ENCODE measurements at regions not wholly inside any gene's neighbourhood (a gene's known extent, or its start where the extent isn't known, plus 50 kb on each side); places are given as distances from the start of the nearest gene placed in this dataset.

GRCh38 chr2:70019096-70019495, 57.7 kb upstream of the ASPRV1 start:
- peaks cover 83% of the 10 kb centered on the region for H3K36me3 Mint-ChIP-seq (ENCODE audit: low read depth)
- H3K27ac Mint-ChIP-seq: no peak overlapping the region
- H3K9me3 Mint-ChIP-seq: peaks cover 29% of the 10 kb centered on the region
- TF ChIP-seq CTCF (IDR thresholded peaks at IDR 0.05; ENCODE audit: unreplicated experiment in 3 of 3): no peak
- no peak overlapping the region for H3K4me3 Mint-ChIP-seq
- H3K4me1 Mint-ChIP-seq: no peaks in the 10 kb centered on the region
- no peaks in the 10 kb centered on the region for H3K27me3 Mint-ChIP-seq (ENCODE audit: low read depth)

- peaks cover 82% of the 10 kb centered on the region for H3K36me3 Mint-ChIP-seq (ENCODE audit: low read depth)
- TF ChIP-seq CTCF (IDR thresholded peaks at IDR 0.05; ENCODE audit: unreplicated experiment in 3 of 3): no peak
- H3K4me1 Mint-ChIP-seq: no peaks in the 10 kb centered on the region
- H3K27me3 Mint-ChIP-seq (ENCODE audit: low read depth): no peaks in the 10 kb centered on the region
- peaks cover 29% of the 10 kb centered on the region for H3K9me3 Mint-ChIP-seq
- H3K27ac Mint-ChIP-seq: no peak overlapping the region
- no peak overlapping the region for H3K4me3 Mint-ChIP-seq
These were observed 56.5 kb upstream of the ASPRV1 start for GRCh38 chr2:70017962-70018361.

- Mint-ChIP-seq H3K9me3 (peaks cover 29% of the 10 kb centered on the region), H3K4me3 (no peak overlapping the region), H3K27ac (no peak overlapping the region), H3K36me3 (ENCODE audit: low read depth) (peaks cover 65% of the 10 kb centered on the region), H3K4me1 (no peaks in the 10 kb centered on the region), H3K27me3 (ENCODE audit: low read depth) (no peaks in the 10 kb centered on the region)
- TF ChIP-seq CTCF (IDR thresholded peaks at IDR 0.05; ENCODE audit: unreplicated experiment in 3 of 3): no peak
These were observed 53.5 kb upstream of the ASPRV1 start for GRCh38 chr2:70014959-70015358.

- peaks cover 44% of the 10 kb centered on the region for H3K36me3 Mint-ChIP-seq (ENCODE audit: low read depth)
- no peaks in the 10 kb centered on the region for H3K27me3 Mint-ChIP-seq (ENCODE audit: low read depth)
- no peak overlapping the region for H3K27ac Mint-ChIP-seq
- TF ChIP-seq CTCF (IDR thresholded peaks at IDR 0.05; ENCODE audit: unreplicated experiment in 3 of 3): no peak
- no peak overlapping the region for H3K4me3 Mint-ChIP-seq
- no peaks in the 10 kb centered on the region for H3K4me1 Mint-ChIP-seq
- peaks cover 11% of the 10 kb centered on the region for H3K9me3 Mint-ChIP-seq
These were observed 51.5 kb upstream of the ASPRV1 start for GRCh38 chr2:70012887-70013286.

- peaks cover 35% of the 10 kb centered on the region for H3K36me3 Mint-ChIP-seq (ENCODE audit: low read depth)
- H3K27me3 Mint-ChIP-seq (ENCODE audit: low read depth): no peaks in the 10 kb centered on the region
- no peak overlapping the region for H3K4me3 Mint-ChIP-seq
- H3K27ac Mint-ChIP-seq: no peak overlapping the region
- no peaks in the 10 kb centered on the region for H3K4me1 Mint-ChIP-seq
- H3K9me3 Mint-ChIP-seq: peaks cover 7% of the 10 kb centered on the region
- no peak for TF ChIP-seq CTCF (IDR thresholded peaks at IDR 0.05; ENCODE audit: unreplicated experiment in 3 of 3)
These were observed 50.4 kb upstream of the ASPRV1 start for GRCh38 chr2:70011786-70012185.

GRCh38 chr2:70011335-70011734, 49.9 kb upstream of the ASPRV1 start:
- Mint-ChIP-seq H3K4me3 (no peak overlapping the region), H3K27me3 (ENCODE audit: low read depth) (no peaks in the 10 kb centered on the region), H3K4me1 (no peaks in the 10 kb centered on the region), H3K9me3 (peaks cover 7% of the 10 kb centered on the region), H3K36me3 (ENCODE audit: low read depth) (peaks cover 30% of the 10 kb centered on the region), H3K27ac (no peak overlapping the region)
- TF ChIP-seq CTCF (IDR thresholded peaks at IDR 0.05; ENCODE audit: unreplicated experiment in 3 of 3): no peak

Data from nephron (organoid).